Liver (tissue), 8 donors: ENCODE measurements at regions not wholly inside any gene's neighbourhood (a gene's known extent, or its start where the extent isn't known, plus 50 kb on each side); places are given as distances from the start of the nearest gene placed in this dataset.

Experiments
- DNase-seq: peaks from one replicate; pipeline ENCODE4 v3.0.0-alpha.2; 2017; ENCODE audit warnings: low spot score
- H3K27ac ChIP-seq, 2 donors: one replicate each; pipeline ENCODE4 v1.7.0; 2013; ENCODE audit warnings: inconsistent platforms in 2 of 2, low read length in 2 of 2, control low read depth in 1 of 2, low read depth in 1 of 2, mild to moderate bottlenecking in 1 of 2
- H3K27me3 ChIP-seq, 4 donors: one replicate each; pipeline versions ENCODE4 v1.6.1 to v1.7.0; 2013; ENCODE audit warnings: low read length in 3 of 4, inconsistent platforms in 1 of 4, mild to moderate bottlenecking in 1 of 4, moderate library complexity in 1 of 4; ENCODE audit not compliant: control insufficient read depth in 4 of 4, insufficient read depth in 4 of 4
- H3K36me3 ChIP-seq, 4 donors: one replicate each; pipeline versions ENCODE4 v1.6.1 to v1.7.0; 2013; ENCODE audit warnings: low read length in 3 of 4, mild to moderate bottlenecking in 3 of 4, low read depth in 1 of 4, moderate library complexity in 1 of 4; ENCODE audit not compliant: control insufficient read depth in 4 of 4, insufficient read depth in 3 of 4
- H3K4me1 ChIP-seq, 4 donors: one replicate each; pipeline versions ENCODE4 v1.6.1 to v1.7.0; 2013; ENCODE audit warnings: low read length in 3 of 4, mild to moderate bottlenecking in 3 of 4, moderate library complexity in 1 of 4; ENCODE audit not compliant: control insufficient read depth in 4 of 4, insufficient read depth in 4 of 4
- H3K4me3 ChIP-seq, 3 donors: one replicate each; pipeline versions ENCODE4 v1.6.1 to v1.7.0; 2013; ENCODE audit warnings: low read length in 3 of 3, control low read depth in 1 of 3, low read depth in 1 of 3, mild to moderate bottlenecking in 1 of 3
- H3K9ac ChIP-seq, 2 donors: one replicate each; pipeline ENCODE4 v1.7.0; 2013; ENCODE audit warnings: low read length in 2 of 2, mild to moderate bottlenecking in 2 of 2, moderate library complexity in 2 of 2, control low read depth in 1 of 2, low read depth in 1 of 2
- H3K9me3 ChIP-seq, 4 donors: one replicate each; pipeline versions ENCODE4 v1.6.1 to v1.7.0; 2013; ENCODE audit warnings: low read length in 3 of 4; ENCODE audit not compliant: control insufficient read depth in 4 of 4
- HNF4A ChIP-seq, 2 donors: conservative IDR thresholded peaks; 2 replicates each; pipeline ENCODE4 v1.6.1; 2016; ENCODE audit warnings: antibody characterized with exemption in 2 of 2, mild to moderate bottlenecking in 2 of 2
- HNF4G ChIP-seq: IDR thresholded peaks from 2 replicates; pipeline ENCODE4 v1.6.1; 2016; ENCODE audit warnings: antibody characterized with exemption
- JUND ChIP-seq, 2 donors: IDR thresholded peaks; 2 replicates each; pipeline ENCODE4 v1.6.1; 2016; ENCODE audit warnings: antibody characterized with exemption in 2 of 2
- RXRA ChIP-seq, 2 donors: IDR thresholded peaks; 2 replicates each; pipeline ENCODE4 v1.6.1; 2017 to 2018; ENCODE audit warnings: antibody characterized with exemption in 2 of 2, mild to moderate bottlenecking in 1 of 2
- SP1 ChIP-seq: IDR thresholded peaks from 2 replicates; pipeline ENCODE4 v1.6.1; 2018; ENCODE audit warnings: antibody characterized with exemption, mild to moderate bottlenecking
- TAF1 ChIP-seq: conservative IDR thresholded peaks from 2 replicates; pipeline ENCODE4 v1.6.1; 2016; ENCODE audit warnings: antibody characterized with exemption, mild to moderate bottlenecking
- WGBS: extraction: QIAGEN DNeasy Blood & Tissue Kit; methylation state at CpG from one replicate; pipeline ENCODE4 v1.1.7; 2013; 5-methylcytosine and 5-hydroxymethylcytosine counted together
- TF ChIP-seq, protein P1 (sequence below): fragments of 150-350 bp; IDR thresholded peaks from 2 replicates; pipeline ENCODE4 v1.5.1; 2017; ENCODE audit warnings: improper control_type of control experiment, low read depth, low read length; ENCODE audit not compliant: missing input control
- TF ChIP-seq, protein P2 (sequence below): IDR thresholded peaks from 2 replicates; pipeline ENCODE4 v1.6.1; 2016; ENCODE audit warnings: antibody characterized with exemption
- TF ChIP-seq, protein P3 (sequence below): IDR thresholded peaks from 2 replicates; pipeline ENCODE4 v1.6.1; 2016; ENCODE audit warnings: antibody characterized with exemption
- donor health status: healthy.
- donor health status: healthy.
- donor health status: healthy.
- donor health status: healthy.
- donor health status: healthy.

DNA sequence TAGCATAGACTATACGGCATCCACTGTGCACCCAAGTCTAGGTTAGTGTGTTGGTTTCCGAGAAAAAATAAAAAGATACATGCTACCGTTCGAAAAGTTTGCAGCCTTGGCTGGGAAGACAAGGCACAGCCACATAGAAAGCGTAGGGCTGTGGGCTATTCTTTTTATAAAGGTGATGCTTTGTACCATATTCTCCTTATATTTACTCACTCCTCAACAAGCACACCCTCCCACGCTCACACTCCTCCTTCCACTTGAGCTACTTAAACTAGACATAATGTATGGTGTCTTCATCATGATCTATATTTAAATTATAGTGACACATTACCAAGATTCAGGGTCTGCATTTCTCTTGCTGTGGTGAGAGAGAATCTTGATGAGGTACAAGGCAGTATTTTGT is 1416.5 kb downstream of the AACS start:
- no peaks in the 10 kb centered on the region for H3K27me3 ChIP-seq
- WGBS: 89% methylated on average over 6 of the region's 6 CpGs
- H3K27ac ChIP-seq: no peak overlapping the region
- no peak overlapping the region for H3K9ac ChIP-seq
- no peak overlapping the region for H3K4me3 ChIP-seq
- no peaks in the 10 kb centered on the region for H3K36me3 ChIP-seq
- TF ChIP-seq JUND (IDR thresholded peaks at IDR 0.05): no peak
- TF ChIP-seq RXRA (IDR thresholded peaks at IDR 0.05): no peak
- no peak for TF ChIP-seq SP1
- TF ChIP-seq, protein P1, sequence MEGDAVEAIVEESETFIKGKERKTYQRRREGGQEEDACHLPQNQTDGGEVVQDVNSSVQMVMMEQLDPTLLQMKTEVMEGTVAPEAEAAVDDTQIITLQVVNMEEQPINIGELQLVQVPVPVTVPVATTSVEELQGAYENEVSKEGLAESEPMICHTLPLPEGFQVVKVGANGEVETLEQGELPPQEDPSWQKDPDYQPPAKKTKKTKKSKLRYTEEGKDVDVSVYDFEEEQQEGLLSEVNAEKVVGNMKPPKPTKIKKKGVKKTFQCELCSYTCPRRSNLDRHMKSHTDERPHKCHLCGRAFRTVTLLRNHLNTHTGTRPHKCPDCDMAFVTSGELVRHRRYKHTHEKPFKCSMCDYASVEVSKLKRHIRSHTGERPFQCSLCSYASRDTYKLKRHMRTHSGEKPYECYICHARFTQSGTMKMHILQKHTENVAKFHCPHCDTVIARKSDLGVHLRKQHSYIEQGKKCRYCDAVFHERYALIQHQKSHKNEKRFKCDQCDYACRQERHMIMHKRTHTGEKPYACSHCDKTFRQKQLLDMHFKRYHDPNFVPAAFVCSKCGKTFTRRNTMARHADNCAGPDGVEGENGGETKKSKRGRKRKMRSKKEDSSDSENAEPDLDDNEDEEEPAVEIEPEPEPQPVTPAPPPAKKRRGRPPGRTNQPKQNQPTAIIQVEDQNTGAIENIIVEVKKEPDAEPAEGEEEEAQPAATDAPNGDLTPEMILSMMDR: no peak
- TF ChIP-seq, protein P2, sequence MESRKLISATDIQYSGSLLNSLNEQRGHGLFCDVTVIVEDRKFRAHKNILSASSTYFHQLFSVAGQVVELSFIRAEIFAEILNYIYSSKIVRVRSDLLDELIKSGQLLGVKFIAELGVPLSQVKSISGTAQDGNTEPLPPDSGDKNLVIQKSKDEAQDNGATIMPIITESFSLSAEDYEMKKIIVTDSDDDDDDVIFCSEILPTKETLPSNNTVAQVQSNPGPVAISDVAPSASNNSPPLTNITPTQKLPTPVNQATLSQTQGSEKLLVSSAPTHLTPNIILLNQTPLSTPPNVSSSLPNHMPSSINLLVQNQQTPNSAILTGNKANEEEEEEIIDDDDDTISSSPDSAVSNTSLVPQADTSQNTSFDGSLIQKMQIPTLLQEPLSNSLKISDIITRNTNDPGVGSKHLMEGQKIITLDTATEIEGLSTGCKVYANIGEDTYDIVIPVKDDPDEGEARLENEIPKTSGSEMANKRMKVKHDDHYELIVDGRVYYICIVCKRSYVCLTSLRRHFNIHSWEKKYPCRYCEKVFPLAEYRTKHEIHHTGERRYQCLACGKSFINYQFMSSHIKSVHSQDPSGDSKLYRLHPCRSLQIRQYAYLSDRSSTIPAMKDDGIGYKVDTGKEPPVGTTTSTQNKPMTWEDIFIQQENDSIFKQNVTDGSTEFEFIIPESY: no peak
- no peak for DNase-seq
- peaks cover 0 to 3% (median 0%) of the 10 kb centered on the region in 4 donors for H3K9me3 ChIP-seq
- H3K4me1 ChIP-seq: no peaks in the 10 kb centered on the region

DNA sequence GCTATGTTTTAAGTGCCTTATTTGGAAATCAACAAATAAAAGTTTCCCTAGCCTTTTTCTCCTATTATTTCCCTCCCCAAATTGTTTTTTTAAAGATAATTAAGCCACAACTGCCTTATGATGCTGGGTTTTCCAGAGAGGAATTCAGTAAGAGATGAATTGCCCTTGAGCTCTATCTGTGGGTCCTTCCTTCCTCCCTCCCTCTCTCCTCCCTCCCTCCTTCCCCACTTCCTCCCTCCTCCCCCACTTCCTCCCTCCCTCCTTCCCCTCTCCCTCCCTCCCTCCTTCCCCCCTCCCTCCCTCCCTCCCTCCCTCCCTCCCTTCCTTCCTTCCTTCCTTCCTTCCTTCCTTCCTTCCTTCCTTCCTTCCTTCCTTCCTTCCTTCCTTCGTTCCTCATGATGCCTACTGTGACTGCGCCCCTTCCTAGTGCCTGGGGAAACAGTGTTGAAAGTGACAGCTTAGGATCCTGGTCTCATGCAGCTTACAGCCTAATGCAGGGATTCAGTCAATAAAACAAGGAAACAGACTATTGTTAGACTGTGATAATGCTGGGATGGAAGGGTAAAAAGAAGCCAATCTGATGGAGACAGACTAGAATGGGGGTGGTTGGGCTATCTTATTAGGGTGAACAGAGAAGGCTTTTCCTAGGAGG is 1417.1 kb downstream of the AACS start:
- no peak overlapping the region for H3K4me3 ChIP-seq
- no peak overlapping the region for H3K27ac ChIP-seq
- H3K9ac ChIP-seq: no peak overlapping the region
- no peak for DNase-seq
- no peaks in the 10 kb centered on the region for H3K36me3 ChIP-seq
- H3K9me3 ChIP-seq: peaks cover 0 to 3% (median 0%) of the 10 kb centered on the region in 4 donors
- no peaks in the 10 kb centered on the region for H3K27me3 ChIP-seq
- no peaks in the 10 kb centered on the region for H3K4me1 ChIP-seq
- TF ChIP-seq JUND (IDR thresholded peaks at IDR 0.05): no peak
- WGBS: 59% methylated on average over 2 of the region's 2 CpGs

DNA sequence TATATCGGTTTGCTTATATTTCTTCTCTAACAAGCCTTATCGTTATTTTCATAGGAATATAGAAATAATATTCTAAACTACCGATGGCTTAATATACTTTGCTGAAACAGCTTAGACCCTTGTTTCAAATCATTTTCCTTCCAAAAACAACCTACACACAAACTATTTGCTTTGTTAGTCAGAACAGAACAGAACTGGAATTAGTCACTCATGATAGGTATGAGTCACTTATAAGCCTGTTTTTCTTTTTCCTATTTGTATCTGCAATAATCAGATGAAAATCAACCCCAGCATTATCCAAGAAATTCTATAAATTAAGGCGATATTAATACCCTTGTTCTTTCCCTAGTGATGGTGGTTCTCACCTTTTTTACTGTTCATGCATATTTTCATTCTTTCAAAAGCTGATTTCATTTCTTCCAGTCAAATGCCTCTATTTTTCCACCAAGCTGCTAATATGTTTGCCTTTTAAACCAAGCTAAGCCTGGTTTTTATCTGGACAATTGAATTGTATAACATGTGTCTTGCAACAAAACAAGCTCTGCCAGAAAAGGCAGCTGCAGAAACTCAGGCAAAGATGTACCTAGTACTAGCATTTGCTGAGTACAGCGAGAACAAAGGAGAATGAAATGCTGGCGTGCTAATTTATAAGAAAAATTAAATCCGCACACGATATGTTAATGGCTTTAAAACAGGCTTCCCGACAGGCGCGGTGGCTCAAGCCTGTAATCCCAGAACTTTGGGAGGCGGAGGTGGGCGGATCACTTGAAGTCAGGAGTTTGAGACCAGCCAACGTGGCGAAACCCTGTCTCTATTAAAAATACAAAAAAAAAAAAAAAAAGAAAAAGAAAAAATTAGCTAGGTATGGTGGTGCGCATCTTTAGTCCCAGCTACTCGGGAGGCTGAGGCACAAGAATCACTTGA is 1418.2 kb downstream of the AACS start:
- WGBS: 87% methylated on average over 17 of the region's 17 CpGs
- no peak overlapping the region for H3K27ac ChIP-seq
- H3K9ac ChIP-seq: no peak overlapping the region
- no peaks in the 10 kb centered on the region for H3K4me1 ChIP-seq
- no peaks in the 10 kb centered on the region for H3K36me3 ChIP-seq
- no peaks in the 10 kb centered on the region for H3K27me3 ChIP-seq
- no peak for TF ChIP-seq RXRA (IDR thresholded peaks at IDR 0.05)
- TF ChIP-seq HNF4A (conservative IDR thresholded peaks at IDR 0.05): no peak
- TF ChIP-seq, protein P1: no peak
- TF ChIP-seq, protein P3, sequence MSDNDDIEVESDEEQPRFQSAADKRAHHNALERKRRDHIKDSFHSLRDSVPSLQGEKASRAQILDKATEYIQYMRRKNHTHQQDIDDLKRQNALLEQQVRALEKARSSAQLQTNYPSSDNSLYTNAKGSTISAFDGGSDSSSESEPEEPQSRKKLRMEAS: no peak
- no peak for TF ChIP-seq TAF1
- TF ChIP-seq HNF4G: no peak
- no peak for TF ChIP-seq JUND (IDR thresholded peaks at IDR 0.05)
- H3K4me3 ChIP-seq: no peak overlapping the region
- no peak for DNase-seq
- peaks cover 0 to 3% (median 0%) of the 10 kb centered on the region in 4 donors for H3K9me3 ChIP-seq
